ENCODE measurements at regions not wholly inside any gene's neighbourhood (a gene's known extent, or its start where the extent isn't known, plus 50 kb on each side); places are given as distances from the start of the nearest gene placed in this dataset.

DNA sequence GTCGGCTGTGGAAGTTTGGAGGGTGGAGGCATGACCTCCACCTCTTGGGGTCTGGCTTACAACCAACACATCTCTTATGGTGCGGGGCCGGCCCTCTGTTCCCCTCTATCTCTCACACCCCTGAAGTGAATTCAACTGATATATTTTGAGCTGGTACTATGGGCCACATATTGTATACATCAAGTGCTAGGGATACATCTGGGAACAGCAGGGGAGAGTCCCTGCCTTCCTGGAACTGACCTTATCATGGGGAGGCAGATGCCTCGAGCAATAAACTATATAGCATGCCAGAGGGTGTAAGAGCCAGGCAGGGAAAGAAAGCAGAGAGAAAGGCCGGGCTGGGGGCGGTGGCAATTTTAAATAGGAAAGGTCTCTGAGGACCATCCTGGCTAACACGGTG lies 60.4 kb upstream of the TRPM1 start:
- Mint-ChIP-seq H3K27me3 (no peaks in the 10 kb centered on the region), H3K4me1 (ENCODE audit: low read depth) (peaks cover 4% of the 10 kb centered on the region), H3K27ac (no peak overlapping the region), H3K9me3 (no peaks in the 10 kb centered on the region), H3K4me3 (no peak overlapping the region), H3K36me3 (ENCODE audit: low read depth) (no peaks in the 10 kb centered on the region)
- POLR2A ChIA-PET: no interaction called here
- ATAC-seq: no peak
- intact Hi-C loops (cut with micrococcal nuclease): no loop called here
- TF ChIP-seq, protein P1, sequence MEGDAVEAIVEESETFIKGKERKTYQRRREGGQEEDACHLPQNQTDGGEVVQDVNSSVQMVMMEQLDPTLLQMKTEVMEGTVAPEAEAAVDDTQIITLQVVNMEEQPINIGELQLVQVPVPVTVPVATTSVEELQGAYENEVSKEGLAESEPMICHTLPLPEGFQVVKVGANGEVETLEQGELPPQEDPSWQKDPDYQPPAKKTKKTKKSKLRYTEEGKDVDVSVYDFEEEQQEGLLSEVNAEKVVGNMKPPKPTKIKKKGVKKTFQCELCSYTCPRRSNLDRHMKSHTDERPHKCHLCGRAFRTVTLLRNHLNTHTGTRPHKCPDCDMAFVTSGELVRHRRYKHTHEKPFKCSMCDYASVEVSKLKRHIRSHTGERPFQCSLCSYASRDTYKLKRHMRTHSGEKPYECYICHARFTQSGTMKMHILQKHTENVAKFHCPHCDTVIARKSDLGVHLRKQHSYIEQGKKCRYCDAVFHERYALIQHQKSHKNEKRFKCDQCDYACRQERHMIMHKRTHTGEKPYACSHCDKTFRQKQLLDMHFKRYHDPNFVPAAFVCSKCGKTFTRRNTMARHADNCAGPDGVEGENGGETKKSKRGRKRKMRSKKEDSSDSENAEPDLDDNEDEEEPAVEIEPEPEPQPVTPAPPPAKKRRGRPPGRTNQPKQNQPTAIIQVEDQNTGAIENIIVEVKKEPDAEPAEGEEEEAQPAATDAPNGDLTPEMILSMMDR (IDR thresholded peaks at IDR 0.05): no peak
- CTCF ChIA-PET: no interaction called here
- DNase-seq: no peak

DNA sequence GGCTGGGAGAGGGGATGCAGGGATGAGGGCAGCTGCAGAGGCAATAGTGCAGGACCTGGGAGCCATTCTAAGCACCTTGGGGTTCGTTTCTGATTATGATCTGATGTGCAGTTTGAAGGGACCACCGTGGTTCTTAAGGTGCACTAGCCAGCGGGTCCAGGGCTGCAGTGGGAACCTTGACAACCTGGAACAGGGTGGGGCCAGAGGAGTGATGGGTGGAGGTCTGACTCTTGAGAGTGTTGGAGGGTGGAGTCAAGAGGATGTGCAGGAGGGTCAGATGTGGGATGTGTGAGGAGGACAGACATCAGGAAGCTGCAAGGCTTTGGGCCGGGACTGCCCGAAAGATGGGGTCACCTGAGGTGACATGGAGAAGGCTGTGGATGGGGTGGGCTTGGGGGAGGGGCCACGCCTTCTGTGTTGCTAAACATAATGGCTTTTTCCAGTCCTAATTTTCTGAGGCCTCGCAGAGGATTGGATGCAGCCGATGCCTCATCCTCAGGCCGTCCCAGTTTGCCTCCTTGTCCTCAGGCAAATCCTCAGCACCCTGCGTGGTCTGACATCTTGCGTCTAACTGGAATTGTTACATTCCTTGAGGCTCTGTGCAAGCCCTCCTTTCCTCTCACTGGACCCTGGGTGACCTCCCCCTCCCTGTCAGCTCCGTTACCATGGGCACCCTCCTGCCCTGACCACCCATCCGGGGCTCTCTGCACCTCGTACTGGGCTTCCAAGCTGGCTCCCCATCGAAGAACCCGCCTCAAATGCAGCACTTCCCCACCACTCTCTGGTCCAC lies 61.4 kb upstream of the TRPM1 start:
- peaks cover 10% of the 10 kb centered on the region for H3K4me1 Mint-ChIP-seq (ENCODE audit: low read depth)
- TF ChIP-seq, protein P1 (IDR thresholded peaks at IDR 0.05): no peak
- H3K9me3 Mint-ChIP-seq: no peaks in the 10 kb centered on the region
- intact Hi-C loops (cut with micrococcal nuclease): no loop called here
- ChIA-PET CTCF (no interaction called here), POLR2A (no interaction called here)
- DNase-seq (no peak), ATAC-seq (no peak)
- H3K36me3 Mint-ChIP-seq (ENCODE audit: low read depth): no peaks in the 10 kb centered on the region
- no peak overlapping the region for H3K4me3 Mint-ChIP-seq
- no peaks in the 10 kb centered on the region for H3K27me3 Mint-ChIP-seq
- H3K27ac Mint-ChIP-seq: no peak overlapping the region

DNA sequence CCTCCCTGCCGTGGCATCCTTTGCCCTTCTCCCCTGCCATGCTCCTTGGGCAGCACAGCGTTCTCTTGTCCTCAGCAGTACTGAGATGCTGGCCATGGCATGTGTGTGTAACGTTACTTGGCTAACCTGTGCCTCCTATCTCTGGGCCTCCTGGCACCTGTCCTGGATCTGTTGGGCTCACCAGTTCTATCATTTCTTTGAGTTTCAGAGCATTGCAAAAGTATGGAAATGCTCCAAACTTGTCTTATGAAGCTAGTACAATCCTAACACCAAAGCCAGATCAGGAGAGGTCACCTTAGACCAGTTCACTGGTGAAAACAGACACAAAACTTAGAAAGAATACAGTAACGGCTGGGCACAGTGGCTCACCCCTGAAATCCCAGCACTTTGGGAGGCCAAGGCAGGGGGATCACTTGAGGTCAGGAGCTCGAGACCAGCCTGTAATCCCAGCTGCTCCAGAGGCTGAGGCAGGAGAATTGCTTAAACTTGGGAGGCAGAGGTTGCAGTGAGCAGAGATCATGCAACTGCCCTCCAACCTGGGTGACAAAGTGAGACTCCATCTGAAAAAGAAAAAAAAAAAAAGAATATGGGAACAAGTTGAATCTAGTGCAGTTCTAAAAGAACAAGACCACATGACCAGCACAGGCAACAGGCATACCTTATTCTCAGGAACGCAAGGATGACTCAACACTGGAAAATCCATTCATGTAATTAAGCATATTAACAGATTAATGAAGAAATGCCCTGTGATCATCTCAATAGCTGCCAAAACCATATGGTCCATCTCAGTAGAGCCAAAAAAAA lies 62.4 kb upstream of the TRPM1 start:
- no peaks in the 10 kb centered on the region for H3K36me3 Mint-ChIP-seq (ENCODE audit: low read depth)
- intact Hi-C loops (cut with micrococcal nuclease): no loop called here
- no peak for ATAC-seq
- no peak overlapping the region for H3K4me3 Mint-ChIP-seq
- DNase-seq: no peak
- peaks cover 16% of the 10 kb centered on the region for H3K4me1 Mint-ChIP-seq (ENCODE audit: low read depth)
- H3K27ac Mint-ChIP-seq: no peak overlapping the region
- H3K27me3 Mint-ChIP-seq: no peaks in the 10 kb centered on the region
- TF ChIP-seq, protein P1 (IDR thresholded peaks at IDR 0.05): no peak
- CTCF ChIA-PET: interaction anchor here (1.0 kb wide), 1 partner anchor 35 kb away, joined by 3 read pairs; no protein-coding TSS in a partner anchor
- POLR2A ChIA-PET: no interaction called here
- H3K9me3 Mint-ChIP-seq: no peaks in the 10 kb centered on the region

DNA sequence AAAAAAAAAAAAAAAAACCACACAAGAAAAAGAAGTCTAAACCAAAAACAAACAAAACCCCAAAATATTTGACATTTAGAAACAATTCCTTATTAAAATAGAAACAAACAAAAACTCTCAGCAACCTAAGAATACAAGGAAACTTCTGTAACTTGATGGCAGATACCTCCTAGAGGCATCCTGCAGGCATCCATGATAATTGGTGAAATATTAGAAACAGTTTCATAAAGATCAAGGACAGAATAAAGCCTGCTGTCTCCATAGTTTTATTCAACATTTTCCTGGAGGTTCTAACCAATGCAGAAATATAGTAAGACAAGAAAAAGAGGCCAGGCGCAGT lies 63.0 kb upstream of the TRPM1 start:
- Mint-ChIP-seq H3K27ac (no peak overlapping the region), H3K27me3 (no peaks in the 10 kb centered on the region), H3K36me3 (ENCODE audit: low read depth) (no peaks in the 10 kb centered on the region), H3K9me3 (no peaks in the 10 kb centered on the region), H3K4me1 (ENCODE audit: low read depth) (peaks cover 16% of the 10 kb centered on the region), H3K4me3 (no peak overlapping the region)
- intact Hi-C loops (cut with micrococcal nuclease): no loop called here
- ChIA-PET POLR2A (no interaction called here), CTCF (interaction anchor here (1.0 kb wide), 1 partner anchor 36 kb away, joined by 3 read pairs; no protein-coding TSS in a partner anchor)
- TF ChIP-seq, protein P1 (IDR thresholded peaks at IDR 0.05): no peak
- ATAC-seq (no peak), DNase-seq (no peak)

DNA sequence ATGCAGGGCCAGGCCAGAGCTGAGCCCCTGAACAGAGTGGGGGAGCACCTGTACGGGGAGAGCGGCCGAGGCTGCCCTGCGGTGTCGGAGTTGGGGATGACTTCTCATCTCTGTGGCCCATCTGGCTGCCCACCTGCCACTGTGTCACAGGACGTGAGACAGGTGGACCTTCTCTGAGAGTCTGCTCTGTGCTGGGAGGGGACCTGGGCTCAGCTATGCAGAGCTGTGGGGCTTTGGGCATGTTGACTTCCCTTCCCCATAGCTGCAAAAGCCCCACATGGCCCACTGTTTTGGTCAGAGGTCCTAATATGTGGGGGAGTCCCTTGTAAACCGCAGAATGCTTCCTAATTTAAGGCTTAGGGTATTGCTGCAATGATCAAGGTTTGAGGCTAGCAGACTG lies 68.0 kb upstream of the TRPM1 start:
- TF ChIP-seq, protein P1 (IDR thresholded peaks at IDR 0.05): no peak
- no peaks in the 10 kb centered on the region for H3K27me3 Mint-ChIP-seq
- DNase-seq: no peak
- CTCF ChIA-PET: no interaction called here
- no peak for ATAC-seq
- H3K9me3 Mint-ChIP-seq: no peaks in the 10 kb centered on the region
- no peak overlapping the region for H3K4me3 Mint-ChIP-seq
- H3K4me1 Mint-ChIP-seq (ENCODE audit: low read depth): peaks cover 16% of the 10 kb centered on the region
- POLR2A ChIA-PET: no interaction called here
- intact Hi-C loops (cut with micrococcal nuclease): no loop called here
- H3K27ac Mint-ChIP-seq: no peak overlapping the region
- H3K36me3 Mint-ChIP-seq (ENCODE audit: low read depth): no peaks in the 10 kb centered on the region
